ENCODE measurements at regions not wholly inside any gene's neighbourhood (a gene's known extent, or its start where the extent isn't known, plus 50 kb on each side); places are given as distances from the start of the nearest gene placed in this dataset.

DNA sequence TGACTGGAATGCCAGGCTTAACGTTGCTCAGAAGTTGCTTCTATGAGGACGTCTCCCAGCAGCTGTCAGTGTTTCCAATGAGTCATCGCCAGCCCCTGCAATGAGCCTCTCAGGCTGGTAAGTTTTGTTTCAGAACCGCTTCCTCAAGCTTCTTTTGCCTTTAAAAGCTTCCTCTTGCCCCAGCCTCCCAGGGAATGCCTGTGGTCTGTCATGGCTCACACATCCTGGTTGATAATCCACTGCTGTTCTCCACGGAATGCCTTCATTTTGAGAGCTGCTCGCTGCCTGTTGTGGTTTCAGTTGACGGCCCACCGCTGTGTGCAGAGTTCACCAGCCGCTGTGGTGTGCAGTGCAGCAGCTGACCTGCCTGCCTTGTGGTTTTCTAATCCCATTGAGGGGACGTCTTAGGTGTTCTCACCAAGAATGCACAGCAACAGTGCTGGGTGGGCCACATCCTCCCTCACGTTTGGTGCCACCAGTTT is 96.4 kb downstream of the RTP5 start:
- no peak for TF ChIP-seq TAF1 (IDR thresholded peaks at IDR 0.05; ENCODE audit: borderline replicate concordance, low read depth, low read length)
- TF ChIP-seq IKZF1 (conservative IDR thresholded peaks at IDR 0.05): peak; percentile 95
- TF ChIP-seq STAT3 (IDR thresholded peaks at IDR 0.05; ENCODE audit: low read depth, low read length): no peak
- TF ChIP-seq, protein P1, sequence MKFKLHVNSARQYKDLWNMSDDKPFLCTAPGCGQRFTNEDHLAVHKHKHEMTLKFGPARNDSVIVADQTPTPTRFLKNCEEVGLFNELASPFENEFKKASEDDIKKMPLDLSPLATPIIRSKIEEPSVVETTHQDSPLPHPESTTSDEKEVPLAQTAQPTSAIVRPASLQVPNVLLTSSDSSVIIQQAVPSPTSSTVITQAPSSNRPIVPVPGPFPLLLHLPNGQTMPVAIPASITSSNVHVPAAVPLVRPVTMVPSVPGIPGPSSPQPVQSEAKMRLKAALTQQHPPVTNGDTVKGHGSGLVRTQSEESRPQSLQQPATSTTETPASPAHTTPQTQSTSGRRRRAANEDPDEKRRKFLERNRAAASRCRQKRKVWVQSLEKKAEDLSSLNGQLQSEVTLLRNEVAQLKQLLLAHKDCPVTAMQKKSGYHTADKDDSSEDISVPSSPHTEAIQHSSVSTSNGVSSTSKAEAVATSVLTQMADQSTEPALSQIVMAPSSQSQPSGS (IDR thresholded peaks at IDR 0.05; ENCODE audit: low read length): 0 out of 2 replicates have a peak, but pooled peaks have one; percentile 27
- TF ChIP-seq GATAD2B (conservative IDR thresholded peaks at IDR 0.05; ENCODE audit: low read depth): peak; percentile 73
- peak; percentile 75; the same call in 1 of the 2 replicates for TF ChIP-seq MTA2 (IDR thresholded peaks at IDR 0.05; ENCODE audit: low read depth)
- peak; percentile 34; the same call in 1 of the 2 replicates for TF ChIP-seq NFIC (IDR thresholded peaks at IDR 0.05; ENCODE audit: low read depth, low read length)
- TF ChIP-seq, protein P2, sequence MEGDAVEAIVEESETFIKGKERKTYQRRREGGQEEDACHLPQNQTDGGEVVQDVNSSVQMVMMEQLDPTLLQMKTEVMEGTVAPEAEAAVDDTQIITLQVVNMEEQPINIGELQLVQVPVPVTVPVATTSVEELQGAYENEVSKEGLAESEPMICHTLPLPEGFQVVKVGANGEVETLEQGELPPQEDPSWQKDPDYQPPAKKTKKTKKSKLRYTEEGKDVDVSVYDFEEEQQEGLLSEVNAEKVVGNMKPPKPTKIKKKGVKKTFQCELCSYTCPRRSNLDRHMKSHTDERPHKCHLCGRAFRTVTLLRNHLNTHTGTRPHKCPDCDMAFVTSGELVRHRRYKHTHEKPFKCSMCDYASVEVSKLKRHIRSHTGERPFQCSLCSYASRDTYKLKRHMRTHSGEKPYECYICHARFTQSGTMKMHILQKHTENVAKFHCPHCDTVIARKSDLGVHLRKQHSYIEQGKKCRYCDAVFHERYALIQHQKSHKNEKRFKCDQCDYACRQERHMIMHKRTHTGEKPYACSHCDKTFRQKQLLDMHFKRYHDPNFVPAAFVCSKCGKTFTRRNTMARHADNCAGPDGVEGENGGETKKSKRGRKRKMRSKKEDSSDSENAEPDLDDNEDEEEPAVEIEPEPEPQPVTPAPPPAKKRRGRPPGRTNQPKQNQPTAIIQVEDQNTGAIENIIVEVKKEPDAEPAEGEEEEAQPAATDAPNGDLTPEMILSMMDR (IDR thresholded peaks at IDR 0.05 in 2 of 3, conservative IDR thresholded peaks at IDR 0.05 in 1 of 3; ENCODE audit: control insufficient read depth in 2 of 3, extremely low read depth in 1 of 3, insufficient read depth in 1 of 3, low read depth in 3 of 3, low read length in 3 of 3): no peak
- TF ChIP-seq CEBPB (IDR thresholded peaks at IDR 0.05; ENCODE audit: borderline replicate concordance in 1 of 2, low read depth in 2 of 2, low read length in 2 of 2): no peak
- peak; percentile 51; the same call in 1 of the 2 replicates for TF ChIP-seq POLR2A (IDR thresholded peaks at IDR 0.05; ENCODE audit: low read depth, low read length)
- no peak for TF ChIP-seq POLR2AphosphoS5 (IDR thresholded peaks at IDR 0.05; ENCODE audit: low read length)
- no peak for TF ChIP-seq ZBTB4 (CRISPR knock-in tag; IDR thresholded peaks at IDR 0.05)
- TF ChIP-seq MYC (IDR thresholded peaks at IDR 0.05; ENCODE audit: insufficient read depth, insufficient read length, insufficient replicate concordance, low read length, severe bottlenecking): no peak
